HEK293T (cell line): ENCODE measurements at regions not wholly inside any gene's neighbourhood (a gene's known extent, or its start where the extent isn't known, plus 50 kb on each side); places are given as distances from the start of the nearest gene placed in this dataset.

Source experiments
- CTCF ChIA-PET: fragments of 350-600 bp; formaldehyde crosslinking; extraction: SDS; loops from one replicate; lab custom pipeline; 2021; ENCODE audit warnings: antibody characterized with exemption, inconsistent platforms; lab: Yijun Ruan, JAX
- POLR2A ChIA-PET: fragments of 350-600 bp; formaldehyde crosslinking; extraction: SDS; loops from one replicate; lab custom pipeline; 2020; ENCODE audit warnings: antibody characterized with exemption, inconsistent platforms; lab: Yijun Ruan, JAX
- DNase-seq: peaks from one replicate; pipeline ENCODE4 v3.0.0; 2012; ENCODE audit warnings: mixed read lengths; ENCODE audit errors: extremely low spot score
- ARNT ChIP-seq: fragments of 450-650 bp; IDR thresholded peaks from 2 replicates; pipeline ENCODE4 v1.6.1; 2017; ENCODE audit warnings: mild to moderate bottlenecking
- BHLHE40 ChIP-seq: fragments of 450-650 bp; IDR thresholded peaks from 2 replicates; pipeline ENCODE4 v1.6.1; 2016; ENCODE audit warnings: mild to moderate bottlenecking, moderate library complexity, borderline replicate concordance
- CTBP1 ChIP-seq: fragments of 450-650 bp; IDR thresholded peaks from 2 replicates; pipeline ENCODE4 v1.6.1; 2016; ENCODE audit warnings: borderline replicate concordance
- ELF4 ChIP-seq: fragments of 450-650 bp; IDR thresholded peaks from 2 replicates; pipeline ENCODE4 v1.6.1; 2017; ENCODE audit warnings: antibody characterized with exemption
- FOXA1 ChIP-seq: fragments of 450-650 bp; IDR thresholded peaks from 2 replicates; pipeline ENCODE4 v1.6.1; 2016; ENCODE audit warnings: mild to moderate bottlenecking
- FOXK2 ChIP-seq: fragments of 450-650 bp; IDR thresholded peaks from 2 replicates; pipeline ENCODE4 v1.6.1; 2016; ENCODE audit warnings: mild to moderate bottlenecking
- FOXM1 ChIP-seq: fragments of 450-650 bp; IDR thresholded peaks from 2 replicates; pipeline ENCODE4 v1.6.1; 2017; ENCODE audit warnings: mild to moderate bottlenecking, borderline replicate concordance
- HDGF ChIP-seq: fragments of 450-650 bp; IDR thresholded peaks from 2 replicates; pipeline ENCODE4 v1.6.1; 2017; ENCODE audit warnings: antibody characterized with exemption, borderline replicate concordance
- L3MBTL2 ChIP-seq: fragments of 450-650 bp; conservative IDR thresholded peaks from 2 replicates; pipeline ENCODE4 v1.6.1; 2016; ENCODE audit warnings: mild to moderate bottlenecking
- LEF1 ChIP-seq: fragments of 450-650 bp; IDR thresholded peaks from 2 replicates; pipeline ENCODE4 v1.6.1; 2017; ENCODE audit warnings: mild to moderate bottlenecking, borderline replicate concordance
- NFRKB ChIP-seq: fragments of 450-650 bp; IDR thresholded peaks from 2 replicates; pipeline ENCODE4 v1.6.1; 2016; ENCODE audit warnings: mild to moderate bottlenecking, moderate library complexity
- SP1 ChIP-seq: fragments of 450-650 bp; IDR thresholded peaks from 2 replicates; pipeline ENCODE4 v1.6.1; 2017
- SUZ12 ChIP-seq: fragments of 450-650 bp; IDR thresholded peaks from 2 replicates; pipeline ENCODE4 v1.6.1; 2016; ENCODE audit warnings: mild to moderate bottlenecking
- TARDBP ChIP-seq: fragments of 450-650 bp; IDR thresholded peaks from 2 replicates; pipeline ENCODE4 v1.6.1; 2016
- ZNF384 ChIP-seq: fragments of 450-650 bp; IDR thresholded peaks from 2 replicates; pipeline ENCODE4 v1.6.1; 2016
- TF ChIP-seq, protein P1 (sequence below): fragments of 450-650 bp; IDR thresholded peaks from 2 replicates; pipeline ENCODE4 v1.6.1; 2016

DNA sequence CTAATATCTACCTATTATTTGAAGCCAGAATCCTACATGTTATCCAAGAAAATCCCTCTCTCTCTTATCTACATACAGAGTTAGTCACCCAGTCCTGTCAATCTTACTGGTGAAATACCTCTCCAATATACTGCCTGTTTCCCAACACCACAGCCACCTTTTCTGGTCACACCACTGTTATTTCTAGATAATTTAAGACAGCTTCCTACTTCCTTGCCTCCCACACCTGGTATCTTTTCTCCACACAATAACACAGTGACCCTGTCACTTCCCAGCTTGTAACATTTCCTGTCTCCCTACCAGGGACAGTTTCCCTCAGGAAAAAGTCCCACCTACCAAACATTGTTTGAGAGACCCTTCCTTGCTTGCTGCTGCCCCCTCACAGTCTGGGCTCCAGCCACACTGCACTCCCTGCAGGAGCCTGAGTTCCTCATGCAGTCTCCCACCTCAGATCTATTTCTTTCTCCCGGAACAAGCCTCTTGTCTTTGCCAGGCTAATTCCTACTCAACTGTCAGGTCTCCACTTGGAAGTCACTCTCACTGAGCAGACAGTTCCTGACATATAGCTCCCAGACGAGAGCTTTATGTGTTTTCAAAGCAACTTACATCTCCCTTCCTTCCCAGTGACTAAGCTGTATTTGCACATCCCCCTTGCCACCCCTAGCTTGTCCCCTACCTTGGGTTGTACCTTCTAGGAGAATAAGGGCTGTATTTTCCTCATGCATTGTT is 73.6 kb upstream of the QRFPR start:
- TF ChIP-seq, protein P1, sequence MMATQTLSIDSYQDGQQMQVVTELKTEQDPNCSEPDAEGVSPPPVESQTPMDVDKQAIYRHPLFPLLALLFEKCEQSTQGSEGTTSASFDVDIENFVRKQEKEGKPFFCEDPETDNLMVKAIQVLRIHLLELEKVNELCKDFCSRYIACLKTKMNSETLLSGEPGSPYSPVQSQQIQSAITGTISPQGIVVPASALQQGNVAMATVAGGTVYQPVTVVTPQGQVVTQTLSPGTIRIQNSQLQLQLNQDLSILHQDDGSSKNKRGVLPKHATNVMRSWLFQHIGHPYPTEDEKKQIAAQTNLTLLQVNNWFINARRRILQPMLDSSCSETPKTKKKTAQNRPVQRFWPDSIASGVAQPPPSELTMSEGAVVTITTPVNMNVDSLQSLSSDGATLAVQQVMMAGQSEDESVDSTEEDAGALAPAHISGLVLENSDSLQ, result no peak
- TF ChIP-seq ELF4 (no peak), FOXM1 (no peak), ZNF384 (no peak), NFRKB (no peak), SUZ12 (no peak), ARNT (no peak), TARDBP (no peak), CTBP1 (no peak), HDGF (no peak), BHLHE40 (no peak), L3MBTL2 (no peak), LEF1 (no peak), FOXA1 (no peak)
- POLR2A ChIA-PET, result no interaction called here

DNA sequence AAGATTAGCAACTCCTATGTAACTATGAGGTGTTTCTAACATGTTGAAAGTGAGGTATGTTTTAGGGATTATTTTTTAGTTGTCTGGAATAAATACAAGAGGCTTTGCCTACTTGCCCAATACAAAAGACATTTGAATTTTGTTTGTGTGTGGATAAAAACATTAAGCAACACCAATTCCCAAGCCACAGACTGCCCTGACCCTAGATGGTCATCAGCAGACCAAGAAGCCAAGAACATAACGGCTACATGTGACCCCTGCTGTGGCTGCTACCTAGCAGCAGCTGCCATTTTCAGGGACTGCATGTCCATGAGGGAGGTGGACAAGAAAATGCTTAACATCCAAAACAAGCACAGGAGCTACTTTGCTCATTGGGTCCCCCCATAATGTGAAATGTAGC is 70.5 kb upstream of the QRFPR start:
- DNase-seq, result no peak
- no peak for TF ChIP-seq SP1
- TF ChIP-seq FOXA1, result no peak
- no peak for TF ChIP-seq BHLHE40
- TF ChIP-seq LEF1, result no peak
- TF ChIP-seq TARDBP, result no peak
- TF ChIP-seq L3MBTL2, result no peak
- TF ChIP-seq FOXK2, result no peak
- TF ChIP-seq SUZ12, result no peak
- no peak for TF ChIP-seq ARNT
- no peak for TF ChIP-seq ELF4
- TF ChIP-seq, protein P1, result no peak
- no peak for TF ChIP-seq HDGF
- no peak for TF ChIP-seq FOXM1
- no peak for TF ChIP-seq NFRKB
- TF ChIP-seq ZNF384, result no peak
- no peak for TF ChIP-seq CTBP1
- POLR2A ChIA-PET, result no interaction called here
- CTCF ChIA-PET, result no interaction called here

More for the DNA sequence above, 73.6 kb upstream of the QRFPR start:
- CTCF ChIA-PET, result interaction anchor here (2.8 kb wide), 1 partner anchor 8 kb away, joined by 10 read pairs; no protein-coding TSS in a partner anchor
- no peak for DNase-seq

DNA sequence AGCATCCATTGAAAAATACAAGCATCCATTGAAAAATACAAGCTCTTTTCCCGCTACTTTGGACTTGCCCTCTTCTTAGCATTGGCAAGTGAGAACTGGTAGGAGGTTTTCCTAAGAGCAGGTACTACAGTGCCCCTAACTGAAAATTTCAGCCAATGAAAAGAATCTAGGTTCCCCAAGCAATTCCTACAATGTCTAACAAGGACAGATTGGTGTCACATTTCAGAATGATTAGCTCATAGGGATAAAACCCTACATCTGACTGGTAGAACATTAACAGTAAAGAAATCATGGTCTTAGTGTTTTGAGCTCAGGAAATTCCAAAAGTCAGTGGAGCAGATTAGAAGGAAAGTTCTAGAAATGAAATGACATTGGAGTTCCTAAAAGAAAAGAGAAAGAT is 68.6 kb upstream of the QRFPR start:
- TF ChIP-seq NFRKB, result no peak
- TF ChIP-seq TARDBP, result no peak
- TF ChIP-seq SUZ12, result no peak
- TF ChIP-seq FOXA1, result no peak
- TF ChIP-seq L3MBTL2, result no peak
- no peak for TF ChIP-seq ZNF384
- CTCF ChIA-PET, result no interaction called here
- POLR2A ChIA-PET, result no interaction called here
- no peak for DNase-seq

DNA sequence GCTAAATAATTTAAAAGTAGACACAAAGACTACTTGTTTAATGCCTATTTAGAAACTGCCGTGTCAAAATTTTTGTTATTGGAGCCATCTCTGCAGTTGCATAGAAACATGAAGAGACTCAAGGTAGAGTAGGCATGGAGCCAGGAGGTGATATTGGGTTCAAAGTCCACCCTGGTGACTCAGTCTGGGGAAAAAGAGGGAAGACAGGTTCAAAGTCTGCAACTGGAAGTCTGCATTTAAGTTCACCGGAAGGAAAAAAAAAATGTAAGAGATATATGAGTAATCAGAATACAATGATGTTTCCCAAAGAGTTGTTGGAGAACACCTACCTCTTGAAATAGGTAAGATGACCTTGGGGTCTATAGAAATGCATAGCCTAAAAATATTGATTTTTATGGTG is 67.4 kb upstream of the QRFPR start:
- POLR2A ChIA-PET, result no interaction called here
- CTCF ChIA-PET, result no interaction called here
- DNase-seq, result no peak
- TF ChIP-seq FOXM1 (no peak), HDGF (no peak), CTBP1 (no peak), TARDBP (no peak), ARNT (no peak), SUZ12 (no peak), LEF1 (no peak), FOXK2 (no peak), FOXA1 (no peak), ELF4 (no peak), BHLHE40 (no peak), NFRKB (no peak), L3MBTL2 (no peak), ZNF384 (no peak), SP1 (no peak)
- TF ChIP-seq, protein P1, result no peak

DNA sequence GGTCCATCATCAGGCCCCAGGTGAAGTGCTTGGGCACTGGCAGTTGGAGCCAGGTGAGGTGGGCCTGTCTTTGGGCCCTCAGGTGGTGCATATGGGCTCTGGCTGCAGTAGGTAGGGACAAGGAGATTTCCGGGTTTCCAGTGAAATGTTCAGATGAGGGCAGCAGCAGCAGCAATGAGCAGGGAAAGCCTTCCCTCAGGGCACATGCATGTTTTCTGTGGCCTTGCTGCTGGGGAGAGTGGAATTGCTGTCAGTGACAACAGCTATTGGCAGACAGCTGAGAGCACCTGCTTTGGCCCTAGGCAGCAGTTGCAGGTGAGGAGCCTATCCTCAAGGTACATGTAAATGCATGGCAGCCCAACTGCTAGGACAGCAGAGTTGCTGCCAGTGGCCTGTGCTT is 58.9 kb upstream of the QRFPR start:
- POLR2A ChIA-PET, result no interaction called here
- CTCF ChIA-PET, result no interaction called here
- no peak for DNase-seq
- TF ChIP-seq SUZ12 (no peak), BHLHE40 (no peak), TARDBP (no peak), LEF1 (no peak), ARNT (no peak), FOXM1 (no peak)
- TF ChIP-seq, protein P1, result no peak
